ENCODE measurements at regions not wholly inside any gene's neighbourhood (a gene's known extent, or its start where the extent isn't known, plus 50 kb on each side); places are given as distances from the start of the nearest gene placed in this dataset.

DNA sequence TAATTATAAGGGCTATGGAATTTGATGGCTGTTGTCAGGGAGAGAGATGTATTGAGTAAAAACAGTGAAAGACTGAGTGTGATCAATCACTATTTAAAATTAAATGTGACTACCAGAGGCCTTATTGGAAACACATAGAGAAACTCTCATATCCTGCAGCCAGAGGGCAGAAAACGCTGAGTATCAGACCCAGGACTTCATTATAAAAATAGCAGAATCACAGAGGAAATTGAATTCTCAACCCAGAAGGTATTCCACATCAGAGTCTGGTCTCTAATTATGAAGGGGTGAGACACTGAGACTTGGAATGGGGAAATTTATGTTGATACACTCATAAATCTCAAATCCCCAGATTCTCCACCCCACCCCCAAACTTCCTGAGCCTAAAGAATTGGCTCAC is 69.5 kb upstream of the IL6 start:
- ATAC-seq (no peak), DNase-seq (ENCODE audit: low read depth in 1 of 2, low spot score in 1 of 2) (no peak), FAIRE-seq (no peak)
- H3K27ac ChIP-seq, result no peak overlapping the region
- no peaks in the 10 kb centered on the region for H3K9me3 ChIP-seq
- ChIA-PET POLR2A (no interaction called here), CTCF (no interaction called here)
- H3K4me3 ChIP-seq, result no peak overlapping the region
- peaks cover under 1% of the 10 kb centered on the region; the same call in 1 of the 3 replicates for H3K4me1 ChIP-seq
- WGBS (ENCODE audit: missing lambda C conversion rate), result 14% methylated on average over 1 of the region's 1 CpG
- no peak overlapping the region for H3K4me2 ChIP-seq
- no peak for TF ChIP-seq RFX5 (IDR thresholded peaks at IDR 0.05)

DNA sequence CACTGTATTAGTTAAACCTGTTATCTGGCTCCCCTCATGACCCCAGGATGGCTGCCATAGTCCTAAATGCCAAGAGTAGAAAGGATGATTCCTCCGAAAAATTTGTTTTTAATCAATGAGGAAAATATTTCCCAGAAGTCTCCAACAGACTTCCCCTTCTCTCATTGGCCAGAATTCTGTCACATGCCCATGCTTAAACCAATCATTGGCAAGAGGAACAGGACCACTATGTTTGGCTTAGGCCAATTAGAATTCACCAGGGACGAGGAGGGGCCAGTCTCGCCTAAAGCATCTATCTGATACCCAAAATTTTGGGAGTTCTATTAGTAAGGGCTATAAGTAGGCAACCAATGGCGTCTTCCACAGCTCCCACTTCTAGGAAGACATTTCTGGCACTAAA is 71.2 kb upstream of the IL6 start:
- ChIA-PET CTCF (interaction anchor here (1.0 kb wide), 1 partner anchor 95 kb away, joined by 3 read pairs; no protein-coding TSS in a partner anchor), POLR2A (no interaction called here)
- WGBS (ENCODE audit: missing lambda C conversion rate), result 65% methylated on average over 4 of the region's 4 CpGs
- TF ChIP-seq, protein P1, sequence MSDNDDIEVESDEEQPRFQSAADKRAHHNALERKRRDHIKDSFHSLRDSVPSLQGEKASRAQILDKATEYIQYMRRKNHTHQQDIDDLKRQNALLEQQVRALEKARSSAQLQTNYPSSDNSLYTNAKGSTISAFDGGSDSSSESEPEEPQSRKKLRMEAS (IDR thresholded peaks at IDR 0.05), result no peak
- no peak for TF ChIP-seq MYC (IDR thresholded peaks at IDR 0.05; ENCODE audit: borderline replicate concordance, low read length)
- TF ChIP-seq ZFP36 (IDR thresholded peaks at IDR 0.05; ENCODE audit: borderline replicate concordance, partially characterized antibody), result no peak
- no peak for TF ChIP-seq NFE2L2 (conservative IDR thresholded peaks at IDR 0.05; ENCODE audit: low read length)
- TF ChIP-seq HDAC2 (IDR thresholded peaks at IDR 0.05), result no peak
- no peak for TF ChIP-seq HOXB5 (CRISPR knock-in tag; IDR thresholded peaks at IDR 0.05)
- TF ChIP-seq, protein P2, sequence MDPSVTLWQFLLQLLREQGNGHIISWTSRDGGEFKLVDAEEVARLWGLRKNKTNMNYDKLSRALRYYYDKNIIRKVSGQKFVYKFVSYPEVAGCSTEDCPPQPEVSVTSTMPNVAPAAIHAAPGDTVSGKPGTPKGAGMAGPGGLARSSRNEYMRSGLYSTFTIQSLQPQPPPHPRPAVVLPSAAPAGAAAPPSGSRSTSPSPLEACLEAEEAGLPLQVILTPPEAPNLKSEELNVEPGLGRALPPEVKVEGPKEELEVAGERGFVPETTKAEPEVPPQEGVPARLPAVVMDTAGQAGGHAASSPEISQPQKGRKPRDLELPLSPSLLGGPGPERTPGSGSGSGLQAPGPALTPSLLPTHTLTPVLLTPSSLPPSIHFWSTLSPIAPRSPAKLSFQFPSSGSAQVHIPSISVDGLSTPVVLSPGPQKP (IDR thresholded peaks at IDR 0.05; ENCODE audit: low read depth, low read length), result no peak
- TF ChIP-seq POLR2A (IDR thresholded peaks at IDR 0.05; ENCODE audit: low read length), result no peak
- no peak for TF ChIP-seq HOXA7 (CRISPR knock-in tag; IDR thresholded peaks at IDR 0.05)
- TF ChIP-seq POLR2AphosphoS2 (conservative IDR thresholded peaks at IDR 0.05; ENCODE audit: low read length), result no peak
- TF ChIP-seq, protein P3, sequence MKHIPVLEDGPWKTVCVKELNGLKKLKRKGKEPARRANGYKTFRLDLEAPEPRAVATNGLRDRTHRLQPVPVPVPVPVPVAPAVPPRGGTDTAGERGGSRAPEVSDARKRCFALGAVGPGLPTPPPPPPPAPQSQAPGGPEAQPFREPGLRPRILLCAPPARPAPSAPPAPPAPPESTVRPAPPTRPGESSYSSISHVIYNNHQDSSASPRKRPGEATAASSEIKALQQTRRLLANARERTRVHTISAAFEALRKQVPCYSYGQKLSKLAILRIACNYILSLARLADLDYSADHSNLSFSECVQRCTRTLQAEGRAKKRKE (CRISPR knock-in tag; IDR thresholded peaks at IDR 0.05; ENCODE audit: low read depth), result no peak
- TF ChIP-seq, protein P4, sequence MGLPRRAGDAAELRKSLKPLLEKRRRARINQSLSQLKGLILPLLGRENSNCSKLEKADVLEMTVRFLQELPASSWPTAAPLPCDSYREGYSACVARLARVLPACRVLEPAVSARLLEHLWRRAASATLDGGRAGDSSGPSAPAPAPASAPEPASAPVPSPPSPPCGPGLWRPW (IDR thresholded peaks at IDR 0.05), result no peak
- no peak for TF ChIP-seq SMC3 (IDR thresholded peaks at IDR 0.05)
- no peak for TF ChIP-seq JUNB (IDR thresholded peaks at IDR 0.05)
- TF ChIP-seq CBX8 (IDR thresholded peaks at IDR 0.05), result no peak
- no peak for TF ChIP-seq ESRRA (IDR thresholded peaks at IDR 0.05; ENCODE audit: borderline replicate concordance, low read length)
- TF ChIP-seq CBX2 (IDR thresholded peaks at IDR 0.05; ENCODE audit: borderline replicate concordance, low read depth), result no peak
- no peak for TF ChIP-seq EHMT2 (IDR thresholded peaks at IDR 0.05; ENCODE audit: low read depth)
- Histone ChIP-seq H3K4me1 (0 out of 3 replicates have a peak, but pooled peaks cover 4% of the 10 kb centered on the region), H3K4me2 (no peak overlapping the region), H3K27ac (no peak overlapping the region), H3K4me3 (no peak overlapping the region), H3K9me3 (no peaks in the 10 kb centered on the region)
- no peak for ATAC-seq
- no peak for FAIRE-seq
- no peak for DNase-seq (ENCODE audit: low read depth in 1 of 2, low spot score in 1 of 2)

DNA sequence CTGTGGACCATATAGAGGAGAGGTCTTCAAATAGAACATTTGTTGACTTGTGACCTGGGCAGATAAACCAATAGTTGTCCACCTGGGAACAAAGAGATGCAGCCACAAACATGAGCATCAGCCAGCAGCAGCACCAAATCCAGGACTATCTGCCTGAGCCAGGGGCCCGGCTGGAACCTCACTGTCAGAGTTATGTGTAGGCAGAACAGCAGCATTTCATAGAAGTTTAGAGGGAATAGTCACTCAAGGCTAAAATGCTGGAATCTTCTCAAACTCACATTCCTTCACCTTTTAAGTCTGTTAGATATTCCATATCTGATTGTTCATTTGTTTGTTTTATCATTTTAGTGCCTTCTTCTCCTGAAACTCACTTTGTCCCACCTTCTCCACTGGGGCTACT is 72.2 kb upstream of the IL6 start:
- H3K27ac ChIP-seq, result no peak overlapping the region
- H3K4me2 ChIP-seq, result no peak overlapping the region
- H3K4me3 ChIP-seq, result no peak overlapping the region
- TF ChIP-seq KDM1A (IDR thresholded peaks at IDR 0.05; ENCODE audit: low read depth) (no peak), FOSL2 (IDR thresholded peaks at IDR 0.05) (no peak), FOSL2 (CRISPR knock-in tag; IDR thresholded peaks at IDR 0.05) (no peak), RAD21 (conservative IDR thresholded peaks at IDR 0.05 in 1 of 2, IDR thresholded peaks at IDR 0.05 in 1 of 2) (no peak), NR3C1 (IDR thresholded peaks at IDR 0.05) (no peak), CBX2 (IDR thresholded peaks at IDR 0.05; ENCODE audit: borderline replicate concordance, low read depth) (no peak), BHLHE40 (IDR thresholded peaks at IDR 0.05; ENCODE audit: low read depth, low read length) (no peak), HDAC2 (IDR thresholded peaks at IDR 0.05) (no peak), MYC (IDR thresholded peaks at IDR 0.05; ENCODE audit: borderline replicate concordance, low read length) (no peak), CEBPB (IDR thresholded peaks at IDR 0.05) (no peak)
- TF ChIP-seq, protein P5, sequence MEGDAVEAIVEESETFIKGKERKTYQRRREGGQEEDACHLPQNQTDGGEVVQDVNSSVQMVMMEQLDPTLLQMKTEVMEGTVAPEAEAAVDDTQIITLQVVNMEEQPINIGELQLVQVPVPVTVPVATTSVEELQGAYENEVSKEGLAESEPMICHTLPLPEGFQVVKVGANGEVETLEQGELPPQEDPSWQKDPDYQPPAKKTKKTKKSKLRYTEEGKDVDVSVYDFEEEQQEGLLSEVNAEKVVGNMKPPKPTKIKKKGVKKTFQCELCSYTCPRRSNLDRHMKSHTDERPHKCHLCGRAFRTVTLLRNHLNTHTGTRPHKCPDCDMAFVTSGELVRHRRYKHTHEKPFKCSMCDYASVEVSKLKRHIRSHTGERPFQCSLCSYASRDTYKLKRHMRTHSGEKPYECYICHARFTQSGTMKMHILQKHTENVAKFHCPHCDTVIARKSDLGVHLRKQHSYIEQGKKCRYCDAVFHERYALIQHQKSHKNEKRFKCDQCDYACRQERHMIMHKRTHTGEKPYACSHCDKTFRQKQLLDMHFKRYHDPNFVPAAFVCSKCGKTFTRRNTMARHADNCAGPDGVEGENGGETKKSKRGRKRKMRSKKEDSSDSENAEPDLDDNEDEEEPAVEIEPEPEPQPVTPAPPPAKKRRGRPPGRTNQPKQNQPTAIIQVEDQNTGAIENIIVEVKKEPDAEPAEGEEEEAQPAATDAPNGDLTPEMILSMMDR (IDR thresholded peaks at IDR 0.05), result no peak
- CTCF ChIA-PET, result interaction anchor here (1.2 kb wide), 1 partner anchor 20 kb away, joined by 3 read pairs; no protein-coding TSS in a partner anchor
- H3K9me3 ChIP-seq, result no peaks in the 10 kb centered on the region; the same call in 2 of the 3 replicates
- FAIRE-seq (no peak), DNase-seq (ENCODE audit: low read depth in 1 of 2, low spot score in 1 of 2) (no peak), ATAC-seq (no peak)
- WGBS (ENCODE audit: missing lambda C conversion rate), result 60% methylated on average over 1 of the region's 1 CpG
- POLR2A ChIA-PET, result no interaction called here
- H3K4me1 ChIP-seq, result 0 out of 3 replicates have a peak, but pooled peaks cover 4% of the 10 kb centered on the region
